Left ventricle myocardium inferior (tissue), 1 donor: ENCODE measurements at regions not wholly inside any gene's neighbourhood (a gene's known extent, or its start where the extent isn't known, plus 50 kb on each side); places are given as distances from the start of the nearest gene placed in this dataset.
A peak's percentile ranks its signal among the peaks of the same experiment; 100 is the strongest.

ENCODE experiments used
- DNase-seq: peaks from one replicate; pipeline ENCODE4 v3.0.0-alpha.2; 2020
- H3K27ac ChIP-seq: fragments of 200-600 bp; replicated peaks from 2 replicates; pipeline ENCODE4 v1.8.0; 2021
- H3K27me3 ChIP-seq: fragments of 200-600 bp; 2 replicates; pipeline ENCODE4 v1.8.0; 2021; ENCODE audit warnings: low read depth
- H3K36me3 ChIP-seq: fragments of 200-600 bp; 2 replicates; pipeline ENCODE4 v1.8.0; 2021
- H3K4me1 ChIP-seq: fragments of 200-600 bp; 2 replicates; pipeline ENCODE4 v1.8.0; 2021
- H3K4me3 ChIP-seq: fragments of 200-600 bp; 2 replicates; pipeline ENCODE4 v1.8.0; 2021; ENCODE audit warnings: mild to moderate bottlenecking, moderate library complexity
- H3K9me3 ChIP-seq: fragments of 200-600 bp; replicated peaks from 2 replicates; pipeline ENCODE4 v1.8.0; 2021
- CTCF ChIP-seq: fragments of 200-600 bp; IDR thresholded peaks from 2 replicates; pipeline ENCODE4 v1.8.0; 2021; ENCODE audit warnings: antibody characterized with exemption, mild to moderate bottlenecking, borderline replicate concordance
- intact Hi-C: fragments of 100-400 bp; cut with micrococcal nuclease; formaldehyde crosslinking; loops from one replicate; pipeline ENCODE4 v1.11.0; 2022
- donor health status: DM: no; HTN: yes; CAD: no; lungs with severe emphysema.

DNA sequence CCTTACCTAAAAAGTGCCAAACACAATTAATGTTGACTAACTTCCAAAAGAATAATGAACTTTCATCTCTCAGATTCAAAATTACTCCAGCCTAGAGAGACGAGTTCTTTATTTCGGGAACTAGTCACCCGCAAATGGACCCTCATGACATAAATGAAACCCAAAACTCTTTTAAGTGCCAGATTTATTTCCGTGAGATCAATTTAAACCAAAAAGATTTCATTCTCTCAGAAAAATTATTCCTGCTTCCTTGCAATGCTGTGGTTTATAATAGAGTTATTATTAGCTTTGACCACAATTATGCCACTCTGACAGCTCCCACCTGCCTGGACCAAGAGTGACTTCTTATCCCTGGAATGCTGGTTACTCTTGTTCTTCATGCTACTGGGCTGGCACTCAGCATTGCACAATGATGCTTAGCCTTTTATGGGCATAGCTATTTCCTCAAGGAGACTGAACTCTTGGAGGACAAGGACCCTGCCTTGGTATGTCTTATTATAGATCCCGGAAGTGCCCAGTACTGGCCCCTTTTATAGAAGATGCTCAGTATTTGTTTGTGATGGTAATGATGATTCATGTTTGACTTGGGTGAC is 183.5 kb downstream of the SNX18 start:
- intact Hi-C loops, result no loop called here
- H3K4me3 ChIP-seq, result no peak overlapping the region
- no peak overlapping the region for H3K27ac ChIP-seq
- no peaks in the 10 kb centered on the region for H3K36me3 ChIP-seq
- H3K4me1 ChIP-seq, result peaks cover 61% of the 10 kb centered on the region
- no peaks in the 10 kb centered on the region for H3K27me3 ChIP-seq
- TF ChIP-seq CTCF, result no peak
- DNase-seq, result no peak
- H3K9me3 ChIP-seq, result no peaks in the 10 kb centered on the region

DNA sequence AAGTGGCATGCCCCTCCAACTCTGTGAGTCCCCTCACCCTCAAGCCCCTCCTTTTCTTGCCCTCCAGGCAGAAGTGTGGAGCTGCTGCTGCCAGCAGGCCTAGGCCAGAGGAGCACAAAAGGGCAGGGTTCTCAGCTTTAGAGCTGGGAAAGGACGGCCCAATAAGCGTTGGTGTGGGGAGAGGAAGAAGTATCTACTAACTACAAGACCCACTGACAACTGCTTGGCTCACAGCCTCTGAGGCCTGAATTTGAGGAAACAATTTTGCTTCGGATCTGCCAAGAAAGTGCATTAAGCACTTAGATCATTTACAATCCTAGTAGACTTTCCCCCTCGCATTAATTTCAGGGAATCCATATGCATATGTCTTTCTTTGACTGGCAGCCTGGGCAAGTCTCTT is 179.4 kb downstream of the SNX18 start:
- Histone ChIP-seq H3K36me3 (no peaks in the 10 kb centered on the region), H3K4me3 (no peak overlapping the region), H3K27me3 (no peaks in the 10 kb centered on the region), H3K4me1 (peaks cover 45% of the 10 kb centered on the region), H3K27ac (peak overlapping the region; percentile 17), H3K9me3 (no peaks in the 10 kb centered on the region)
- intact Hi-C loops, result no loop called here
- no peak for DNase-seq
- TF ChIP-seq CTCF, result no peak

- DNase-seq, result no peak
- H3K9me3 ChIP-seq, result no peaks in the 10 kb centered on the region
- intact Hi-C loops, result no loop called here
- no peak overlapping the region for H3K4me3 ChIP-seq
- no peaks in the 10 kb centered on the region for H3K36me3 ChIP-seq
- H3K4me1 ChIP-seq, result peaks cover 42% of the 10 kb centered on the region
- H3K27me3 ChIP-seq, result no peaks in the 10 kb centered on the region
- TF ChIP-seq CTCF, result no peak
- H3K27ac ChIP-seq, result no peak overlapping the region
These were observed 178.8 kb downstream of the SNX18 start for GRCh38 chr5:54696346-54696745.

- intact Hi-C loops, result no loop called here
- no peak overlapping the region for H3K4me3 ChIP-seq
- no peaks in the 10 kb centered on the region for H3K9me3 ChIP-seq
- H3K36me3 ChIP-seq, result no peaks in the 10 kb centered on the region
- no peak for DNase-seq
- no peak overlapping the region for H3K27ac ChIP-seq
- H3K27me3 ChIP-seq, result no peaks in the 10 kb centered on the region
- peaks cover 38% of the 10 kb centered on the region for H3K4me1 ChIP-seq
- no peak for TF ChIP-seq CTCF
These were observed 177.8 kb downstream of the SNX18 start for GRCh38 chr5:54695198-54695966.

- TF ChIP-seq CTCF, result no peak
- intact Hi-C loops, result no loop called here
- DNase-seq, result no peak
These were observed 176.5 kb downstream of the SNX18 start for GRCh38 chr5:54693936-54694657.

More at GRCh38 chr5:54693936-54694657, 176.5 kb downstream of the SNX18 start:
- Histone ChIP-seq H3K27ac (no peak overlapping the region), H3K36me3 (no peaks in the 10 kb centered on the region), H3K27me3 (no peaks in the 10 kb centered on the region), H3K9me3 (no peaks in the 10 kb centered on the region), H3K4me1 (peaks cover 37% of the 10 kb centered on the region), H3K4me3 (no peak overlapping the region)
